ENCODE measurements at regions not wholly inside any gene's neighbourhood (a gene's known extent, or its start where the extent isn't known, plus 50 kb on each side); places are given as distances from the start of the nearest gene placed in this dataset.

DNA sequence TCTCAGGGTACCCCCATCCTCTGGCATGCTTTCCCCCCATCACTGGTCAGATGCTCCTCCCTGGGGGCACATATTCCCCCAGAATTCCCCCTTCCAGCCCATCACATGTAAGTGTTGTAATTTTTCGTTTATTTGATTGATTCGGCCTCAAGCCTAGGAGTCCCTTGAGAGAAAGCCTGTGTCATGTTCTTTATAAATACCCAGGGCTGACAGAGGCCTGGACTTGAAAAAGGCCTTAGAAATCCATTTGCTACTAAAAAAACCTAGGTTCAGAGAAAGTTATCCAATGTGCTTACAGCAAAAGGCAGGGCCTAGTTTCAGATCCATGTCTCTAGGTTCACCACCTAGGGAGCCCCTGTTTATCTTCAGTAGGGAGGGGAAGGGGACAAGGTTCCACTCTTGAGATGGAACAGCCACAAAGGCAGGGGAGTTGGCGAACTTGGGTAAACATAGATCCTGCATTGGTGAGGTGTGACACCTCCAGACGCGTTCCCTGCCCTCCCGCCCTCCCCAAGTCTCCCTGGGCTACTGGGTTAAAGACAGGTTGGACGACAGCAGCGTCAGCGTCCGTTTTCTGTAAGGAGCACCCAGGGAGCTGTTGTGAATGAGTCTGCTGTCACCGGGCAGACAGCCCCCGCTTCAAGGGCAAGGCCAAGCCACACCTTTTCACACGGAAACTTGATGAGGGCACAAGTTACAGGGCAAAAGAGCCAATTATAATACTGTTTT, 147.8 kb downstream of the EN1 start:
- in situ Hi-C loops (cut with MboI; ENCODE audit: low sequenced_read_pairs): no loop called here

DNA sequence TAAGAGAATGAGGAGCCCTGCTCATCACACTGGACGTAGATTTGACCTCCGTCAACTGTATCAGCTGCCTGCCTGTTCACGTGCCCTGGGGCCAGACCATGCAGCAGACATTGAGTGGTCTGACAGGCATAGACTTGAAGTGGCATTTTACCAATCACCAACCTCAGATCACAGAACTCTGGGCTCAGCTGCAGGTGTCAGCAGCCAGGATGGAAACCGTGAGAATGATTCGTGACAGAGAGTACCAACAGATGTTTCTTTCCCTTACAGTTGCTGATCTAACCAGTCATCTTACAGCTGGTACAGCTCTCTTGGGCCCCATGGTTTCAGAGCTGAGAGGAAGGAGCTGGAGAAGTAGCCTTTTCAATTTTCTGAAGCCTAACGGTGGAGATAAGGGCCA, 148.9 kb downstream of the EN1 start:
- in situ Hi-C loops (cut with MboI; ENCODE audit: low sequenced_read_pairs): no loop called here

DNA sequence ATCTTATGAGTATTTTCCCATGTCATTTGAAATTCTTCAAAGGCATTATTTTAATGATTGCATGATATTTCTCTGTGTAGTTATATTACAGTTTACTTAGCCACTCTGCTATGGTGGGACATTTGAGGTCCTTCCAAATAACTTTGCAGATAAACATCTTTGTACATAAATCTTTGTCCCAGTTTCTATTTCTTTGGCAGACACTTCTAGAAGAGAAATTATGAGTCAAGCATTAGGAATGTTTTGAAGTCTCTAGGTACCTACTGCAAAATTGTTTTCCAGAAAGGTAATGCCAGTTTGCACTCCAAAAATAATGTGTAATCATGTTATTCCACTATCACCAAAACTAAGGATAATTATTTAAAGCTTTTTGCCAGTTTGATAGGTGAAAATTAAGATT, 149.7 kb downstream of the EN1 start:
- in situ Hi-C loops (cut with MboI; ENCODE audit: low sequenced_read_pairs): no loop called here

DNA sequence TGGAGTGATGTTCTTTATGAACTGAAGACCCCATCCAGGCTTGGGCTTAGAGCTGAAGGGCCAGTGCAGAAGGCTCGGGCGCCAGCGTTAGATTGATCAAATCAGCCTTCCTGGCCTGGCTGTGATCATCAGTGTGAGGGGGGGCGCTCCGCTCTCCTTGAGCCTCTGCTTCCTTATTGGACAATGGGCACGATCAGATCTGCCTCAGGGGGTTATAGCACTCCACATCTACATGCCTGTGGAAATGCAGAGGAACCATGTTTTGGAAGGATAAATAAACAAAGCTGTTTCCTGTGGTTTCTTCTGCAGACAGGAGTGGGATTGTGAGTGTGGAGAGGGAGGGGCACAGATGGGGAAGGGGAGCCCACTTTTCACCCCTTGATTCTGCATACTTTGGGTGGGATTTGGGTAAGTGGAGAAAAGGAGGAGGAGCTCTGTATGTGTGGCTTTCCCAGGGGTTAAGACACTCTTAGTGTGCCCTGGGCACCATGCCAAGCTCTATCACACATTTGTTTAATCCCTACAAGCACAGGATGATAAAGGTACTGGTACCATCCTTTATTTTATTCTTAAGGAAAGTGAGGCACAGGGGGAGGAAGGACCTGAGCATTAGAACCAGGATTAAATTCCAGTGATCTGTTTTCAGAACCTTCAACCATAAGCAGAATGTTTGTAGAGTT, 150.5 kb downstream of the EN1 start:
- in situ Hi-C loops (cut with MboI; ENCODE audit: low sequenced_read_pairs): no loop called here

DNA sequence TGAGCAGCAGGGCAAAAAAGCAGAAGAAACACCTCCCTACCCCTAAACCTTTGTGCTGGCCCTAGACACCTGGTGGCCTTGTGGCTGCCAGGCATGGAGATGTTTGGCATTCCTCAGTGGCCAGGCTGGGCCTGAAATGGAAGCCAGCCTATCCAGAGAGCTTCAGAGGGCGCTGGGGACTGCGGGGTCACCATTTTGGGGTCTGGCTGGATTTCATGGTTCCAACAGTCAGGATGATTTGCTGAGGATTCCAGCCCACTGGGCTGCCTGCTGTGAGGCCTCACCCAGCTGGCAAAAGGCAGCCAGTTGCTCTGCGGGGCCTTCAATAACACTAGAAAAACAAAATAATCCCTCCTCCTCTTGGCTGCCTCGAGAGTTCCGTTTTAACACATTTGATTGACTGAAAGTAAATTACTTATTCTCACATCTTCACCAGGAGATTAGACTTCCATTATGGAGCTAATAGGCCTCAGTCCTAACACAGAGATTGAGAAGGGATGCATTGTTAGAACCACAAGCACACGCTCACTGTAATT, 154.1 kb downstream of the EN1 start:
- in situ Hi-C loops (cut with MboI; ENCODE audit: low sequenced_read_pairs): no loop called here

DNA sequence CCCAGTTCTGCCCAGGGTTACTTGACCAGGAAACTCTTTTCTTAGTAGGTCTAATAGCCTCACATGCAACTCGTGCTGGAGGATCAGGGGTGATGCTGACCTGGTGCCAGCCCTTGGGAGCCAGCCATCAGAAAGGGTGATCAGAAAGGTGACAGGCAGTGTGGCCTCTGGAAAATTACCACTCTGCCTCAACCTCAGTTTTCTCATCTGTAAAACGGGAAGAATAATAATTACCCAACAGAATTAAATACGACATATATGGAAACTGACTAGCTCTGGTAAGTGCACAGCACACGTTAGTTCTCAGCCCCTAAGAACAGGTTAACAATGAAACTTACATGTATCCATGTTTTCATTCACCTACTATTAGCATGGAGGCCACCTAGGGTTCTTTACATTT, 157.6 kb downstream of the EN1 start:
- in situ Hi-C loops (cut with MboI; ENCODE audit: low sequenced_read_pairs): no loop called here

DNA sequence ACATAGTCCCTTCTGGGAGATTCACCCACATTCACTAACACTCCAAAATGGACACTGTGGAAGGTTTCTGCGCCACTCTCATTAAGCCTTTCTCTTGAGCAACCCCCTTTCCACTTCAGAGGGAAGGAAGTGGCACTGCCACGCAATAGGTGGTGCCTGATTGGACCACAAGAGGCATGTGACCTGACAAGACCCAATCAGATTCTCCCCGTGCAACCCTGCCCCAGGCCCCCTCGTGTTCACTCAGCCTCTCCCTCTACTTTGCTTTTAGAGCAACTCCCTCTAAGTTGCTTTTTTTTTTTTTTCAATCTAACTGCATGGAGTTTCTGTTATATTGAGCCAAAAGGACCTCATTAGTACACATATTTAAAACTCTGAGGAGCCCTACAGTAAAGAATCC, 158.0 kb downstream of the EN1 start:
- in situ Hi-C loops (cut with MboI; ENCODE audit: low sequenced_read_pairs): no loop called here

DNA sequence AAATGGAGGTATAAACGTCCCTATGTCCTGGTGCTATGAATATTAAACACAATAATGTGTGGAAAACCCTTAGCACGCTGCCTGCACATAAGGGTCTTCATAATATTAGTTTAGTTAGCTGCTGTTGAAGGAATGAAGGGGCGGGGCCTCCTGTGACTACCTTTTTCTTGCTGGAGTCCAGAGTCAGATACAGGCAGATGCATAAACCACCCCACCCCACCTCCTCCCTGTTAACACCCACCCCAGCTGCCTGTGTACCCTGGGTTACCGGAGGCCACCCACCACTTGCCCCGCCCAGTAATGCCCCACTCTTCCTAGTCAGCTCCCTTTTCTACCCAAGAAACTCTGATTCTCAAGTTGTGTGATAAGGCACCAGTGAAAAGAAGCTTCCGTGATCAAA, 158.4 kb downstream of the EN1 start:
- in situ Hi-C loops (cut with MboI; ENCODE audit: low sequenced_read_pairs): no loop called here

DNA sequence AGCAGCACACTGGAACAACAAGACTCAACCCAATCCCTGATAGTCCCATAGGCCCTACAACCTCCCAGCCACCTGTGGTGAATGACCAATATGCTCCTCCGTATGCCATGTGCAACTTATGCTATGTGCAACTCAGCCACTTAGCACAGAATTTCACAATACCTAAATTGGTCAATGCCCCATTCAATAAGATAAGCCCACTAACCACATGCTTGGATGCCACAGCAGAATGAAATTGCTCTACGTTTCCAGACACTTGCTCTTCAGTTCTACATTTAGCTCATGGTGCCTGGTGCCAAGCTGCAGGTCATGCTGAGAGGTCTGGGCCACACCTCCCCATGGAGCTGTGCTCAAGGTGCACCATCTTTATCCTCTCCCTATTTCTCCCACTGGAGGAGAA, 159.8 kb downstream of the EN1 start:
- in situ Hi-C loops (cut with MboI; ENCODE audit: low sequenced_read_pairs): no loop called here

DNA sequence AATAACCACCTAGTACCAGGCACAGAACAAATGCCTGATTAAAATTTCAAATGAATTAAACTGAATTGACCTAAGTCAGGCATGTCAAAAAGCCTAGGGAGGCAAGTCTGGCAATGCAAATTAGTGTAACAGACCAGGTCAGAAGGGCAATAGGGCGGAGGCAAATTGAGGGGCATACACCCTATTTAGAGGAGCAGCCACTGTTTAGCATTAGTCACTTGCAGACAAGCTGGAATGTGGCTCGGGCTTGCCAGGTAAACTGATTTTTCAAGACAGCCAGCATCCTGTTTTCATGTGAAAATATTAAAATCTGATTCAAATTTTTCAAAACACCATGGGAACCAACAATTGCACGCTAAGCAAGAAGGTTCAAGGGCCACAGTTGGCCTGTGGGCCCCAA, 160.3 kb downstream of the EN1 start:
- in situ Hi-C loops (cut with MboI; ENCODE audit: low sequenced_read_pairs): no loop called here

DNA sequence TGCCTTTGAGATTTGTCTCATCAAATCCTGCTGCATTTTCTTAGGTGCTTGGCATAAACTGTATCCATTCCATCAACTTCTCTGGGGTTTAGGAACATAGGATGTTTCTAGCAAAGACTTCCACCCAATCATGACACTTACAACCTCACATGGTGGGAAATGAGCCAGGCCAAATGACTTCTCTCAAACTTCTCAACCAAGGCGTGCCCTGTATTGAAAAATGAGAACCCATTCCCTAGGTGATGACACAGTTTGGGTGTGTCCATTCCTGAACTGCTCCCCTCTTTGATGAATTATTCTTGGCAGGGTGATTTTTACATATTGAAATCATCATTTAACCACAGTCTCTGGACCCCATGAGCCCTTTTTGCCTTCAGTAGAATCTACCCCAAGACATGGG, 161.1 kb downstream of the EN1 start:
- in situ Hi-C loops (cut with MboI; ENCODE audit: low sequenced_read_pairs): no loop called here

DNA sequence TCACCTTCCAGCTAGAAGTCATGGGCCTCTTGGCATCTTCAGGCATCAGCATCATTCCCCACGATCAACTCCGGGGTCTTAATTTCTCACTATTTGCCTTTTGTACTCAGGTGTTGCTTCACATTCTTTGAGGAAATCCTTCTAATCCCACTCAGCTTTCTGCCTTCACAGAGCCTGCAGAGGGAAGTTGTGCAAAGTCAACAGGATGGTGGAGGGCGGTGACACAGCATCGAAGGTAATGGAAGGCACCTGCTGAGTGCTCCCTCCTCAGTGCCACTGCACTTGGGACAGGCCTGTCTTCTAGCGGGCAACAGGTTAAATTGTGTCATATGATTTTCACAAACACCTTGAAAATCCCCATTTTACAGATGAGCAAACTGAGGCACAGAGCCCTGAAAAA, 164.0 kb downstream of the EN1 start:
- in situ Hi-C loops (cut with MboI; ENCODE audit: low sequenced_read_pairs): no loop called here

DNA sequence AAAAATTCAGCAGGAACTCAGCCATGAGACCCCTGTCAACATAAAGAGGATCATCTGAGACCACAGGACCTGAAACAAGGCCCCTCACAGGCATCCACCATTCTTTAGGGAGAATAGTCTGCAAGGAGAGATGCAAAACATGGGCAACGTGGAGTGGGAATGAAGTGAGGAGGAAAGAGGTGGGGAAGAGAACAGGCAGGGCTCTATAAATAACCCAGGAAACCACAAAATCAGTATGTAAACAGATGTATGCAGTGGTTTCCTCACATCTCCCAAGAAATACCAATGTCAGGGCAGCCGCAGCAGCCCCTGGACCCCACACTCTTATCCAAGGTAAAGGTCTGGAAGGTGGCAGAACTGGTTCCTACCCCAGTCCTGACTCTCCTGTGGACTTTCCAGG, 168.5 kb downstream of the EN1 start:
- in situ Hi-C loops (cut with MboI; ENCODE audit: low sequenced_read_pairs): no loop called here

DNA sequence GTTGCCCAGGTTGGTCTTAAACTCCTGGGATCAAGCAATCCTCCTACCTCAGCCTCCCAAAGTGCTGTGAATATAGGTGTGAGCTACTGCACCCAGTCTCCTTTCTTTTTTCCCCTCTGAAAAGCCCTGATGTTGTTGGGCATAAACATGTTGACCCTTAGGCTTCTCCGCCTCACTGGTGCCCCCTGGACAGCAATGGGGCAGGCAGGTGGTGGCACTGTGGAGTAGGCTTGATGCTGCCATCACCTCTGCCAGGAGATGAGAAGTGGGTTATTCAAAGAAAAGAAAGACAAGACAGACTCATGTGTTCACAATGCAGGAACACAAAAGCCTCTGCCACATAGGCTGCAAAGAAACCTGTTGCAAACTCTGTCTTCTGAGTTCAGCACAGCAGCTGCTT, 169.9 kb downstream of the EN1 start:
- in situ Hi-C loops (cut with MboI; ENCODE audit: low sequenced_read_pairs): no loop called here

DNA sequence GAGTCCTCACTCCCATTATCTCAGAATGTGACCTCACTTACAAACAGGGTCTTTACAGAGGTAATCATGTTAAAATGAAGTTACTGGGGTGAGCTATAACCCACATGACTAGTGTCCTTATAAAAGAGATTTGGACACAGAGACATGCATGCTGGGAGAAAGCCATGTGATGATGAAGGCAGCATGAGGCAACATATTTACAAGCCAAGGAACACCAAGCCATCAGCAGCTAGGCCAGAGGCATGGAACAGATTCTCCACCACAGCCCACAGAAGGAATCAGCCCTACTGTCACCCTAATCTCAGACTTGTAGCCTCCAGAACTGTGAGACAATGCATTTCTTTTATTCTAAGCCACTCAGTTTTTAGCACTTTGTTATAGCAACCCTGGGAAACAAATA, 171.9 kb downstream of the EN1 start:
- in situ Hi-C loops (cut with MboI; ENCODE audit: low sequenced_read_pairs): no loop called here

DNA sequence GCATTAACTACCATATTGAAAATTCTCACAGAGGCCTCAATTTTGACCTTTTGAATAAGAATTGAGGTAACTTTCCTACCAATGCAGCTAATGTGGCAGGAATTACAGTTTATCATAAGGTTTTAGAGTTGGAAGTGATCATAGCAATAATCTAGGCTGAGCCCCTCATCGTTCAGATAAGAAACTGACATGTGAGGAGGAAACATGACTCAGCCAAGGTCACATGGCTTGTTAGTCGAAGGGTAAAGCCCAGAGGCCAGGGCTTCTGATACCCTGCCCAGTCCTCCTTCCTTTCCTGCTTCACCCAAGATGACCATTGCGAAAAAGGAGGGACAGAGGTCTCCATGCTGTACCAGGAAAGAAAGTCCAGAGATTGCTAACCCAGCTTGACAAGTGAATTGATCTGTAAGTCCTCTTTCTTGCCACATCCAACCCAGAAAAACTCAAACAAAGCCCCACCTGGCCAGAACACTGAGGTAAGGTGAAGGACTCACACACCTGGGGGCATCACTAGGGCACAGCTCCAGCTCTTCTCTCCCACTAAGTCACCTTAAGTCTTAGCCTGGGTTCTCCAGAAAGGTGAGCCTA, 174.8 kb downstream of the EN1 start:
- in situ Hi-C loops (cut with MboI; ENCODE audit: low sequenced_read_pairs): no loop called here

DNA sequence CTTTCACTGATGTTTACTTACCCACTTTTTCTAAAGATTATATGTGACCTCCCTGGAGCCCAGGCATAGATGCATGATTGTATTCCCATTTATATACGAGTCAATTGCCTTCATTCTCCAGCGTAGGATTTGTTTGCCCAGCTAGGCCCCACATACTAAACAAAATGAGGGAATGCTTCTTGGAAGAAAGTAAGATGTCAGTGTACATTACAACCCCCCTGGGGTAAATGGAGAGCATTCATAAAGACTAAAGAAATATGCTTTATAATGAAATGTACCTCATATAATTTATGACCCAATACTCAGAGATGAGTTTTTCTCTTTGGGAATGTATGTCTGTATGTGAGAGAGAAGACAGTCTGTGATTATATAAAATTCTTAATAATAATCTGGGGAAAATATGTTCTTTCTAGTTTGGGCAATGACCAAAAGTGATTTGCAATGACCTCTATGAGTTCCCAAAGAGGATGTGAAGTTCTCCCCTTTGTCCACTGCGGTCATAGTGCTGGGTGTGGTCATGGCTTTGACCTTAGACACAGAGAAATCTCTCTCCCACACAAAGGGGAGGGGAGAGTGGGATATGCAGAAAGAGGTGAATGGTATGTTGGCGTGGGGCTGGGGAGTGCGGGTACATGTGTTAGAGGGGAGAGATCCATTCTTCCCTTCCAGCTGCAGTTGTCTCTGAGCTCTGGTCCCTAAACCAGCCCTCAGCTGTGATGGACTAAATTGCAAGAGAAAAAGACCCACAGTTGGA, 175.6 kb downstream of the EN1 start:
- in situ Hi-C loops (cut with MboI; ENCODE audit: low sequenced_read_pairs): no loop called here

DNA sequence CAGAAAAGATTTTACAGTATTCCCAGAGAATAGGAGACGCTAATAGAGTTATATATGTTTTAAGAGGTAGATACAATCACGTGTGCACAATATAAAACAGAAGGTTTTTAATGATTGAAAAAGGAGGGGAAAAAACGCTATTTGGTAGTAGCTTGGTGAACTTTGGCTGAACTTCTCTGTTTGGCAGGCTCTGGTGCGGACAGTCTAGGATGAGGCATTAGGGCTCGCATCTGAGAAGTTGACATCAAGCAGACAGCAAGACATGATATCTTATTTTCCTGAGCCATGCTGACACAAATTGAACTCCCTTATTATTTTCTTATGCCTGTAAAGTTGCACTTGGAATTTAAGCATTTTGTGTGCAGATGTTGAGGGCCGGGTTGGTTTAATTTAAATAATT, 176.6 kb downstream of the EN1 start:
- in situ Hi-C loops (cut with MboI; ENCODE audit: low sequenced_read_pairs): no loop called here

DNA sequence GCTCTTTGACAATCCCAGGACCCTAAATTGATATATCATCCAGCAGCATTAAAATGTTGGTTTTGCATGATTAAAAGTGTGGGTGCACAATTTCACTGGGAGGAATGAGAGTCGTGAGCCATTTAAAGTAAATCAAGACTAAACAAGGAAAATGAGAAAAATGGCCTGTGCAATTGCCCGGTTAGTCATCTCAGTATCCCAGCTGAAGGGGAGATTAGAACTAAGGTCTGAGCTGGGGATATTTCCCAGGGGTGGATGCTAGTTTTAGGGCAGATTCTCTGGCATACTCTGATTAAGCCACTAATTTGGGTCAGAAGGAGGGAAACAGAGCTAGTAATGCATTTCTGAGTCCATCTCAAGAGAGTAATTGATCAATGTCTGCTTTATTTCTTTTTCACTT, 177.2 kb downstream of the EN1 start:
- in situ Hi-C loops (cut with MboI; ENCODE audit: low sequenced_read_pairs): no loop called here

DNA sequence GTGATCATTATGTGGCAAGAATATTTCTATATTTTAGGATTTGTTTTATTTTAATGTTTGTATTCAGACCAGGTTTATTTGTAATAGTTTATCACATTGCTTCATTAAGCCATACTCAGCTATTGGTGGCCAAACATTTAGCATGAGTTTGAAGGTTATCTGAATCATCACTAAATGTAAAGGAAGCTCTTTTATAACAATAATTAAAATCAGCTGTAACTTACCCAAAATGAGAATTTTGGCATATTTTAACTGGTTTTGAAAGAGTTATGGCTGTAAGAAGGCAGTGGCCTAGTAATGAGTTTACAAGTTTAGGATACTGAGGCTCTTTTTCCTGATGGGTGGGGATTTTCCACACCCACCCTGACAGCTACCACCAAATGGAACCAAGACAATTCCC, 177.8 kb downstream of the EN1 start:
- in situ Hi-C loops (cut with MboI; ENCODE audit: low sequenced_read_pairs): no loop called here

Data from HL-60/S4 (cell line).